Esophagus squamous epithelium (tissue), 4 donors: ENCODE measurements at regions not wholly inside any gene's neighbourhood (a gene's known extent, or its start where the extent isn't known, plus 50 kb on each side); places are given as distances from the start of the nearest gene placed in this dataset.

Experiments
- POLR2A ChIP-seq, 4 donors: fragments of 450-650 bp; IDR thresholded peaks; one replicate each; pipeline ENCODE4 v1.6.1; 2017; ENCODE audit warnings: antibody characterized with exemption in 4 of 4, mild to moderate bottlenecking in 4 of 4, moderate library complexity in 3 of 4
- TF ChIP-seq, protein P1 (sequence below), 6 experiments: fragments of 450-650 bp in 4 of 6; fragments of 200-600 bp in 2 of 6; sonication (generic) in 2 of 6; IDR thresholded peaks; one replicate each; pipeline ENCODE4 v1.5.1; 2016 to 2019; ENCODE audit warnings: antibody characterized with exemption in 6 of 6, mild to moderate bottlenecking in 4 of 6, moderate library complexity in 4 of 6

DNA sequence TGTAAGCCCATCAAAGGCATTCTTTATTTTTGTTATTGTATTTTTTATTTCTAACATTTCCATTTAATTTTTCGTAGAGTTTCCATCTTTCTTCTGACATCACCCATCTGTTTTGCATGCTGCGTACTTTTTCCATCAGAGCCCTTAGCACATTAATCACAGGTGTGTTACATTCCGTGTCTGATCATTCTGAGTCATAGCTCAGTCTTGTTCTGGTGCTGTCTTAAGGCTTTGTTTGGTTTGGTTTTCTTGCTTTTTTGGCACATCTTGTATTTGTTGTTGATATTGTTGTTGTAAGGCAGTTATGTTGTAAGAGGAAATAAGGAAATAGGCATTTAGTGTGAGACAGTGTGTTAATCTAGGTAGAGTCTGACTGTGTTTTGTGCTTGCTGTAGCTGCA is 214.6 kb upstream of the CDH4 start:
- TF ChIP-seq, protein P1, sequence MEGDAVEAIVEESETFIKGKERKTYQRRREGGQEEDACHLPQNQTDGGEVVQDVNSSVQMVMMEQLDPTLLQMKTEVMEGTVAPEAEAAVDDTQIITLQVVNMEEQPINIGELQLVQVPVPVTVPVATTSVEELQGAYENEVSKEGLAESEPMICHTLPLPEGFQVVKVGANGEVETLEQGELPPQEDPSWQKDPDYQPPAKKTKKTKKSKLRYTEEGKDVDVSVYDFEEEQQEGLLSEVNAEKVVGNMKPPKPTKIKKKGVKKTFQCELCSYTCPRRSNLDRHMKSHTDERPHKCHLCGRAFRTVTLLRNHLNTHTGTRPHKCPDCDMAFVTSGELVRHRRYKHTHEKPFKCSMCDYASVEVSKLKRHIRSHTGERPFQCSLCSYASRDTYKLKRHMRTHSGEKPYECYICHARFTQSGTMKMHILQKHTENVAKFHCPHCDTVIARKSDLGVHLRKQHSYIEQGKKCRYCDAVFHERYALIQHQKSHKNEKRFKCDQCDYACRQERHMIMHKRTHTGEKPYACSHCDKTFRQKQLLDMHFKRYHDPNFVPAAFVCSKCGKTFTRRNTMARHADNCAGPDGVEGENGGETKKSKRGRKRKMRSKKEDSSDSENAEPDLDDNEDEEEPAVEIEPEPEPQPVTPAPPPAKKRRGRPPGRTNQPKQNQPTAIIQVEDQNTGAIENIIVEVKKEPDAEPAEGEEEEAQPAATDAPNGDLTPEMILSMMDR (IDR thresholded peaks at IDR 0.05), result no peak
- TF ChIP-seq POLR2A (IDR thresholded peaks at IDR 0.05), result no peak
